Erythroblast (primary cell): ENCODE measurements at regions not wholly inside any gene's neighbourhood (a gene's known extent, or its start where the extent isn't known, plus 50 kb on each side); places are given as distances from the start of the nearest gene placed in this dataset.
"Not testable (repeated sequence)": the region's sequence is repeated elsewhere in the genome, so short reads cannot be mapped to it uniquely, and the experiment has no call there.

Experiments used
- DNase-seq, 2 experiments: peaks; one replicate each; lab custom pipeline; 2025; lab: John Stamatoyannopoulos, UW
- GATA1 ChIP-seq: IDR thresholded peaks from 2 replicates; pipeline ENCODE4 v1.6.1; 2011; ENCODE audit warnings: low read depth, mild to moderate bottlenecking, control low read depth, low read length, moderate library complexity
- POLR2A ChIP-seq: IDR thresholded peaks from 2 replicates; pipeline ENCODE4 v1.6.1; 2011; ENCODE audit warnings: mild to moderate bottlenecking, low read length

- DNase-seq: no peak
- TF ChIP-seq GATA1: no peak
- no peak for TF ChIP-seq POLR2A
Measured at GRCh38 chr1:194044892-194045291, 858.5 kb upstream of the B3GALT2 start.

- no peak for TF ChIP-seq POLR2A
- no peak for TF ChIP-seq GATA1
- DNase-seq: peak in 1 of 2 experiments; percentile 1
Measured at GRCh38 chr1:194043984-194044755, 857.8 kb upstream of the B3GALT2 start.

- TF ChIP-seq POLR2A: no peak
- DNase-seq: no peak
Measured at GRCh38 chr1:194042736-194043135, 856.3 kb upstream of the B3GALT2 start.

GRCh38 chr1:194040496-194040895 lies 854.1 kb upstream of the B3GALT2 start:
- TF ChIP-seq POLR2A: no peak
- DNase-seq: no peak

GRCh38 chr1:194039578-194039977 lies 853.2 kb upstream of the B3GALT2 start:
- TF ChIP-seq POLR2A (no peak), GATA1 (no peak)

GRCh38 chr1:194033646-194034045 lies 847.2 kb upstream of the B3GALT2 start:
- DNase-seq: no peak
- TF ChIP-seq POLR2A (no peak), GATA1 (no peak)

More at GRCh38 chr1:194039578-194039977, 853.2 kb upstream of the B3GALT2 start:
- no peak for DNase-seq

- no peak for DNase-seq
- no peak for TF ChIP-seq GATA1
- TF ChIP-seq POLR2A: no peak
Measured at GRCh38 chr1:194028002-194028401, 841.6 kb upstream of the B3GALT2 start.

GRCh38 chr1:194026422-194026821 lies 840.0 kb upstream of the B3GALT2 start:
- TF ChIP-seq GATA1 (no peak), POLR2A (no peak)
- DNase-seq: no peak

- DNase-seq: no peak
- TF ChIP-seq GATA1: no peak
- no peak for TF ChIP-seq POLR2A
Measured at GRCh38 chr1:194024659-194025058, 838.2 kb upstream of the B3GALT2 start.

- no peak for DNase-seq
- TF ChIP-seq GATA1 (no peak), POLR2A (no peak)
Measured at GRCh38 chr1:194014014-194014413, 827.6 kb upstream of the B3GALT2 start.

GRCh38 chr1:194013561-194013960 lies 827.1 kb upstream of the B3GALT2 start:
- TF ChIP-seq GATA1 (no peak), POLR2A (no peak)
- DNase-seq: no peak

GRCh38 chr1:194004146-194004545 lies 817.7 kb upstream of the B3GALT2 start:
- no peak for DNase-seq

GRCh38 chr1:194001726-194002350 lies 815.4 kb upstream of the B3GALT2 start:
- DNase-seq: not testable (repeated sequence)

More at GRCh38 chr1:194004146-194004545, 817.7 kb upstream of the B3GALT2 start:
- TF ChIP-seq GATA1 (no peak), POLR2A (no peak)

GRCh38 chr1:193988885-193989284 lies 802.5 kb upstream of the B3GALT2 start:
- DNase-seq: no peak
- TF ChIP-seq POLR2A (no peak), GATA1 (no peak)

- no peak for DNase-seq
- TF ChIP-seq GATA1 (no peak), POLR2A (no peak)
Measured at GRCh38 chr1:193979219-193979618, 792.8 kb upstream of the B3GALT2 start.
